Stimulated activated CD8-positive, alpha-beta memory T cell treated with anti-CD3 and anti-CD28 coated beads, Interleukin-15, amount 100 ng/mL, for 24 hours (primary cell): ENCODE measurements at regions not wholly inside any gene's neighbourhood (a gene's known extent, or its start where the extent isn't known, plus 50 kb on each side); places are given as distances from the start of the nearest gene placed in this dataset.

ENCODE experiments used
- DNase-seq: peaks from one replicate; pipeline ENCODE4 v3.0.0-alpha.2; 2020; ENCODE audit warnings: low read depth

DNA sequence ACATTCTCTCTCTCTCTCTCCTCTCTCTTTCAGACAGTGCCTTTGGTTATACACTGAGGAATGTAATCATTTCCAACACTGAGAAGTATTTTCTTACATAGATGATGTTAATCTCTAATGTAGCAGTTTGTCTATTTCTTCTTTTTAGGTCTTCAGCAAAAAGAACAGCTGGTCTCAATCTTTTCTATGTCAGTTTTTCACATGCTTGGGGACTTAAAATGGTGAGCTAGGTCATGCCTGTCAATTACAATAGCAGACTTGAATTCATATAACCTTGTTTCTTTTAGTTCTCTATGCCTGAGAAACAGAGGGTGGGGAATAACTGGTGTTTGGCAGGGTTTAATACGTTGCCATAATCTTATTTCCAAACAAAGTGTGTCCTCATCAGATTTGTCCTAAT, 786.2 kb downstream of the SQOR start:
- no peak for DNase-seq

DNA sequence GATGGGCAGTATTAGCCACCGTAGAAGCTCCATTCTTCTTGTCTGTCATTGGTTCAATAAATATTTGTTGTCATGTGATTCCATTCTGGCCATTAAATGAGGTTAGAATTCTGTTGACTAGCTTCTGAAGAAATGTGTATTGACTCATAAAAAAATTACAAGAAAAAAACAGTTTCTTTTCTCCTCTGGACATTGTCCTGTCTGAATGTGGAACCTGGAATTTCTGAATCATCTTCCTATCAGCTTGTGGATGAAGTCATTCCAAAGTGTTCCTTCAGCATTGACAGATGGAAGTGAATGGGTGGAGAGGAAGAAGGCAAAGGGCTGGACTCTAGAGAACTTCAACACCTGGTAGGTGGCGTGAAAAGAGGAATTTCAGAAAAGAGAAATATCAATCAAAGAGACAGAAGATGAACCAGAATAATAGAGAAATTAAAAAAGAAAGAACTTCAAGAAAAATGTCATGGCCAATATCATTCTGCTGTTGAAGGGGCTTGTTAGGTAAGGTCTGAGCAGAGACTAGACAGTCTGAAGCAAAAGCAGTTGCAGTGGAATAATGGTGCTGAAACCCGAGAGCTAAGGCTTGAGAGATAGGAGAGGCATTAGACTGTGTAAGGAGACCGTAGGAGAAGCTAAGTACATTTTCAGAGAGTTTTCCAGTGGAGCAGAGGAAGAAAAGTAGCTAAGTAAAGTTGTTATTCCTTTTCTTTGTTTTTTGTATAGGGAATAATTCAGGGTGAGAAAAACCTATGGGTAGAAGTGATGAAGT, 806.6 kb downstream of the SQOR start:
- DNase-seq, result no peak

DNA sequence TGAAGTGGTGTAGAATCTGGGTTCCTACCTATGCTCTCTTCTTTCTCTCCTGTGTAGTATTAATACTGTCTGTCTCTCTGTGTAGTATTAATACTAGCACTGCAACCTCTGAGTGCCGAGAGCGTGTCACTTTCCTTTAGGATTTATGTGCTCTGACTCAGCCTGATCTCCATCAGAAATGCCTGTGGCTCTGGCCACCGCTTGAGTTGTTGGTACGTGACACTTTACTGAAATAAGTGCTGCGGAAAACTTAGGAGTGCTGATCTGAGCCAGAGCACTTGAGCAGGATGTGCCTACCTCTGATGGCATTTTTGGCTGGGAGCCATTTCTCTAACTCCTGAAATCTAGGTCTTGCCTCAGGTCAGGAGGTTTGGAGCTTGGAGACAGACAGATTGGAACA, 807.4 kb downstream of the SQOR start:
- DNase-seq, result no peak

DNA sequence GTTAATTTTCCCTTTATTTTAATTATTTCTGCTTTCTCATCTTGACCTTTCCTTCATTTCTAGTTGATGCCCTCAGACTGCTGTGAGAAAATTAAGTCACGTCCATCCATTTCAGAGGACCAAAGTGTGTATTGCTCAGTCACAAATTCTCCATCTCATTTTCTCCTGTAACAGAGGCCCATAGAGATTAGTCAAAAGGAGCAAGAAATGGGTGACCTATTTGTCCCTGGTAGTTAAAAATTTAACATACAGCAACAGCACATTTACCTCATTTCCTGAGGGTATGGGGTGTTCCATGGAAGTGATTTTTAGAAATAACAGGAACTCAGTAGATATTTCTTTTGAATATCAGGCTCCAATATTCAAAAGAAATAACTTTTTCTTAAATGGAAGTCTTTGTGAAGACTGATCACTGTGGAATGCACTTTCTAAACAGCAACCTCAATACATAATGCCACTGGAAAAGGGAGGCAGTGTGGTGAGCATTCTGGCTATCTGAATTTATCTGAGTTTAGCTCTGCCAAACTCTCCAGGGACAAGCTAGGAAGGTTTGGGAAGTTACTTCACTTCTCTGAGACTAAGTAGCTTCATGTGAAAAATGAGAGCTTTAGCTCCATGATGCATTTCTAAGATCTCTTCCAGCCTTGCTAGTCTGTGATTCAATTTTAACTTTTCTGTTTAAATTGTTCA, 808.2 kb downstream of the SQOR start:
- no peak for DNase-seq

- DNase-seq, result no peak
These were observed 815.4 kb downstream of the SQOR start for GRCh38 chr15:46450112-46450809.

- no peak for DNase-seq
These were observed 816.0 kb downstream of the SQOR start for GRCh38 chr15:46450810-46451182.

DNA sequence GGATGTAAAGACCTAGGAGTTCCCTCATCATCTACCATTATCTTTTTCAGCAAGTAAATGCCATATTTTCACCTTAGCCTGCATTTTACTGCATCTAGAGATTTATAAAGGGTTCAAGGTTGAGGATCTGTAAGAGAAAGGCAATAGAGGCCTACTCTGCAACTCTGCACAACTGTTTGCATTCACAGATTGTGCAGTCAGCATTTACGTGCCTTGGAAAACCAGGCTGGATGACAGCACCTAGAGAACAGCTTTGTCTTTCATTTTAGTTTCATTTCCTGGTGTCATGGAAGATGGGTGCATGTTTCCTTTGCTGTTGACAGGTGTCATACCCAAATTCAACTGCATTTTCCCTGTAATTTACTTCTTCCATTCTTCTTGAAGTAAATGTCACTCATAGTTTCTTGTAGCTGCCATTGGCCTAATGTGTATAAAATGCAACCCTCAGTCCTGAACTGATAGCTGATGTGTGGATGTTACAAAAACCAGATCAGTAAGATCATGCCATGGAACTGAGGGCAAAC, 817.5 kb downstream of the SQOR start:
- no peak for DNase-seq

- DNase-seq, result no peak
These were observed 821.6 kb downstream of the SQOR start for GRCh38 chr15:46456456-46456855.

DNA sequence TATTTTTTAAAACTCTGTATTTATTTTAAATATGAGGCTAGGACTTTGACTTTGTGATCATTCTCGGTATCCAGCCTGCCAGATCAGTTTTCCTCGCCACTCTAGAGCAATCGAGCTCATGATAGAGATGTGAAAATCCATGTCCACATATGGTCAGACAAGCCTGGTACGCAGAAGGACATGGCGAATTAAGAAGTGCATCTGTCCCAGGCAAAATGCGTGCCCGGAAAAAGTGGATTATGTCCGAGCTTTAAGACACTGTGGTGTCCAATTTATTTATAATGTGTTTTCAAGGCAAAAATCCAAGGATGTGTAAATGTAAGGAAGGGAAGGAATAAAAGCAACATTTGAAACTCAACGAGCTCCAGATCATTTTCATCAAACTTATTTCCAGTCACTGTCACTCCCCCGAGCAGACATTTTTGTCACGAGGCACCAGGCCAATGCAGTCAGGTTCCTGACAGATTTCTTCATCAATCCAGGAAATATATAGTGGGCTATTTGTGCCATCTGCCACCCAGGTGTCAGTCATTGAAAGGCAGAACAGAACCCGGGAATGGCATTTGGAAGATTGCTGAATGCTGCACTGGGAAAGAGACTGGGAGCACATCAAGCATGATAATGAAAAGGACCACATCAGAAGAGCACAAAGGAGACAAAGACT, 825.7 kb downstream of the SQOR start:
- DNase-seq, result no peak

GRCh38 chr15:46461416-46461815, 826.6 kb downstream of the SQOR start:
- no peak for DNase-seq

DNA sequence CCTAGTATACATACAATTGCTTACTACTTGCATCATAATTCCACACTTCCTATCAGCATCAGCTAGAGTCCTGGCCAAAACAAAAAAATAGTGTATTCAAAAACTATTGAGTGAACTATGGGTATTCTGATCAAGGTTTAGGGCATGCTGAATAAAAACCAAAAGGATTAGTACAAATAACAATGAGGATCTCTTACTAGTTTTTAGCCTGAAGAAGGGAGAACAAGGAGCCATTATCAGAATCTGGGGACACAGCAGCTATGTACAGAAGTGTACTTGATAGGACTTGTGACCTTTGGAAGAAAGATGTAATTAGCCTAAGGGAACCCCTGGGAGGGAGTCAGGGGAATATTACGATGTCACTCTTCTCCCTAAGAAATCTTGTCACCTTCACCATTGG, 832.2 kb downstream of the SQOR start:
- DNase-seq, result no peak

- no peak for DNase-seq
These were observed 836.3 kb downstream of the SQOR start for GRCh38 chr15:46471096-46471495.

DNA sequence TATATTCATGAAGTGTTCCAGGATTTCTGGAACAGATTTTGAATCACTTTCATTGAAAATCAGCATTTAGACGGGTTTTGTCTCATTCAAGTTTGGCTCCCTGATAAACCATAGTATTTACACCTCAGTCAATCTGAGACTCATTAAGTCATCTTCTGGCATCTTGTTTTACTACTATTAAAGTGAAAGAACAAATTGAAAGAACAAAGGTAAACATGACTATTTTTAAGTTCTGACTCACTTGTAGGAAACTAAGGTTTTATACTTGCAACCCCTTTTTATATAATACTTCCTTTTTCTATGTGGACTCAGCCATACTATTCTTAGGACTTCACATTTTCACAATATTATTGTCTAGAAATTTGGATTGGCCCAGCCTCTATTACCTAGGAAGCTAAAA, 854.4 kb downstream of the SQOR start:
- no peak for DNase-seq

- DNase-seq, result no peak
These were observed 861.8 kb downstream of the SQOR start for GRCh38 chr15:46496491-46497115.

DNA sequence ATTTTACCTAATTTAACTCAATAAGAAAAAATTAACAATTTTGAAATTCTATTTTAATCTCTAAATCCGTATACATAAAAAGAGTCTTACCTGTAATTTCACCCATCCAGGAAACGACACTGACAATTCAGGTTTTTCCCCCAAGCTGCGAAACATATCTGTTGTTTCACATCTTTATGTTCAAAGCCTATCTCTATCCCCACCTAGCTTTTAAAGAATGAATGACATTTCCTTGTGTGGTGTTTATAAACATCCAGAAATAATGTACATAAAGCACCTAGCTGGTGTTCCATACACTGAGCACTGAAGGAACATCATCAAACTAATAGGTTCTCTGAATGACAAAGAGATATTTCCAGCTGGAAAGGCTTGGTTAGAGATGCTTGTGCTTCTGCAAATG, 867.8 kb downstream of the SQOR start:
- no peak for DNase-seq

DNA sequence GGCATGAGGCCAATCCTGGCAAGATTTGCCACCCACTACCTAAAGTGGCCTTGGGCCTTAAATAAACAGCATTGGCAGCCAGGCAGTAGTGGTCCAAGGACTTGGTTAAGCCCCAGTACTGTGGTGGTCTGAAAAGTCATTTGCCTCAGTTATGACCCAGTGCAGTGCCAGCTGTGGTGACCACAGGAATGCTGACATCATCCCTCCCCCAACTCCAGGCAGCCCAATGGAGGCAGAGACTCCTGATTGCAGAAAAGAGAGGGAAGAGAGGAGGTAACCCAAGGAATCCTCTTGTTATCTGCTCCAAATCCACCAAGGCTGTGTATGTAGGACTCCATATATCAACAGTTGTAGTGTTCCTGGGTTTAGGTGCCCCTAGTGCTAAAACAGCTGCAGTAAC, 883.6 kb downstream of the SQOR start:
- no peak for DNase-seq

DNA sequence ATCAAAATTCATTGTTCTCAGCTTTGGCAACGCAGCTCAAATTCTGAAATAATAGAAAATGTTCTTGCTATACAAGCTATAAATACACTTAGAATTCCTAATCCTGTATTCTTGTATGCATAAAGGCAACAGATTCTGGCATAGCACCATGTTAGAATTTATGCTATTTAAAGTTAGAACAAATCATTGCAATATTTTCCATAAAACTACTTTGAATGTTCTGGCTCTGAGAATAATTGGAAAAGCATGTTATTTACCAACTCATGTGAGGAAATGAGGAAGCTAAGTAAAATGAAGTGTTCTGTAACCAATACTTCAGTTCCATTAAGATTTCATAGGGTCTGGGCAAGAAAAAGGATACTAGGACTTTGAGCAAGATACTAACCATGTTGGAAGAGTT, 888.9 kb downstream of the SQOR start:
- DNase-seq, result no peak

- DNase-seq, result no peak
These were observed 891.3 kb downstream of the SQOR start for GRCh38 chr15:46525984-46526725.

DNA sequence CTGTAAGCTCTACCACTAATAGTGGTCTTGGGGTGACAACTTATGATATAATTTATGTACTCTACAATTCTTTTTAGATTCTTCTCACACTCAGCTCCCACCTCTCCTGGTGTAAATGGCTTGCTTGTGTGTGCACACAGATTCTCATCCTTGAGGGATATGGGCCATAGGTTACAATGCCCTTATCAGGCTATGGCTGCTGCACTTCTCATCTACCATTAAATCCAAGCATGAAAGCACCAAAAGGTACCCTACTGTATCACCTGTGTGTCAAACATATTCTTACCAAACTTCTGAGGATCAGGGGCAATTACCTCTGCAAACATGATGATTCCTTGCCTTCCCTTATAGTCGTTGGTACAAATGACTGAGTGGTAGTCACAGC, 891.9 kb downstream of the SQOR start:
- no peak for DNase-seq

GRCh38 chr15:46543626-46544025, 908.8 kb downstream of the SQOR start:
- no peak for DNase-seq

- DNase-seq, result no peak
These were observed 914.2 kb downstream of the SQOR start for GRCh38 chr15:46548989-46549388.
